HG02981 (cell line): ENCODE measurements at regions not wholly inside any gene's neighbourhood (a gene's known extent, or its start where the extent isn't known, plus 50 kb on each side); places are given as distances from the start of the nearest gene placed in this dataset.

Source experiments
- ATAC-seq: cut with Tn5 transposase; IDR thresholded peaks from one replicate; pipeline ENCODE4 v1.9.1; 2021; ENCODE audit warnings: mild to moderate bottlenecking, moderate library complexity; ENCODE audit not compliant: unreplicated experiment

- ATAC-seq: no peak
These were observed 247.9 kb downstream of the PPP1R2C start for GRCh38 chrX:42530027-42530426.

- ATAC-seq: no peak
These were observed 253.6 kb downstream of the PPP1R2C start for GRCh38 chrX:42524379-42524778.

DNA sequence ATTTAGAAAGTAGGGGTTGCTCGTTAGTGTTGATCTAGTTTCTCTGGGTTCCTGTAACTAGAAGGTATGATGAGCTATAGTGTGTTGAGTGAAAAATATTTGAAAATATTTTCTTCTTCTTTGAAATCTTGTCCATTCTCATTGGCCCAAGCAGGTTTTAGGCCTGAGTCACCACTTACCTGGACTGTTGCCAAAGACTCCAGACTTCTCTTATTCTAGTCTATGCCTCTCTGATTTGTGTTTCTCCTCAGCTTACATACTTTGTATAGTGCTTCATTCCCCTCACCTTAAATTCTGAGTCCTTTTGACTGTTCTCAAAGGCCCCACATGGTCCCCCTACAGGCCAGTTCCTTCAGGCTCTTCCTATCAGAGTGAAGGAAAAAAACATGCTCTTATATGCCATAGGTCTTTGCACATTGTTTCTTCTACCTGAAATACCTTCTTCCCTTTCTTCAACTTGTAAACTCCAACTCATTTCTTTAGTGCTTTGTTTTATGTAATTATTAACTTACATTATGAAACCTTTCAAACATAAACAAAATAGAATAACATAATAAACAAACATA, 258.2 kb downstream of the PPP1R2C start:
- no peak for ATAC-seq

- no peak for ATAC-seq
These were observed 262.0 kb downstream of the PPP1R2C start for GRCh38 chrX:42515939-42516338.

DNA sequence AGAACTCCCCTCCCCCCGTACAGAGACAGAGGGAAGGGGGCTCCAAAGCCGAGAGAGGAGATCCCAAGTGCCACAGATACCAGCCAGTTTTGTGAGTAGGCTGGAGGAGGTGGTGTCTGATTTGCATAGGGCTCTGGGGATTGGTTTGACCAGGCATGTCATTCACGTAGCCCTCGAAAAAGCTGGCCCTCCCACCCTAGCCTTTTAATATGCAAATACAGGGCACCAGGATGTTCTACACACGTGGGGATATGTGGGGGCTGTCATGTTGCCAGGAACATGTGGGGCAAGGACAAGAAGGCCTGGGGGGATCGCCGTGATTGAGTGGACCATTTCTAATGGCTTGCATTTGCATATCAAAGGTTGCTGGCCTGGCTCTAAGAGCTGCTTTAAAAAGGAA, 272.9 kb downstream of the PPP1R2C start:
- ATAC-seq: no peak

DNA sequence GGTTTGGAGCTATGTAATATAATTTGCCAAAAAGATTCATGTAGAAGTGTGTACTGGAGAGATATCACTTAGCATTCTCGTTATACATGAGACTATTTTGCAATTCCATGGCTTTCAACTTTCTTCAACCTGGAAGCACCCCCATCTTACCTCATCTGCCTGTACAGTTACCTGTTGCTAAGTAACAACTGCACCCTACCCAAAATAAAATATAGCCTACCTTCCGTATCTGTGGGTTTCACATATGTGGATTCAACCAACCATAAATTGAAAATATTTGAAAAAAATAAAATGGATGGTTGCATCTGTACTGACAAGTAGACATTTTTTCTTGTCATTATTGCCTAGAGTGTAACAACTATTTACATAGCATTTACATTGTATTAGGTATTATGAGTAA, 278.3 kb downstream of the PPP1R2C start:
- no peak for ATAC-seq

DNA sequence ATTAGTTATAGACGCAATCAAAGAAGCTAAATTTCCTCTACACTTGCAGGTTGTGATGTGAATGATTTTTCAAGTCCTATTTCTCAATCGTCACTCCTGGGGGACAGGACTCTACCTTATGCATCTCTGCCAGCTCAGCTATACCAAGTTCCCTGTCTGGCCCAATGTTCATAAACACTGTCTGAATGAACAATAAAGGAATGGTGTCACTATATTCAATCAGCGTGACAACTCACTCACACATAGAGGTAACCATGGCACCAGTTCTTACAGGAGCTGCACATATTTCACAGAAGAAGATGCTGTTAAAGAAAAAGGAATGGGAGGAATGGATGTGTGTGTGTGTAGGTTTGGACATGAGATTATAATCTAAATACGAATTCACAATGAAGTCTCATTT, 280.6 kb downstream of the PPP1R2C start:
- ATAC-seq: no peak

GRCh38 chrX:42496239-42496638, 281.7 kb downstream of the PPP1R2C start:
- ATAC-seq: no peak

DNA sequence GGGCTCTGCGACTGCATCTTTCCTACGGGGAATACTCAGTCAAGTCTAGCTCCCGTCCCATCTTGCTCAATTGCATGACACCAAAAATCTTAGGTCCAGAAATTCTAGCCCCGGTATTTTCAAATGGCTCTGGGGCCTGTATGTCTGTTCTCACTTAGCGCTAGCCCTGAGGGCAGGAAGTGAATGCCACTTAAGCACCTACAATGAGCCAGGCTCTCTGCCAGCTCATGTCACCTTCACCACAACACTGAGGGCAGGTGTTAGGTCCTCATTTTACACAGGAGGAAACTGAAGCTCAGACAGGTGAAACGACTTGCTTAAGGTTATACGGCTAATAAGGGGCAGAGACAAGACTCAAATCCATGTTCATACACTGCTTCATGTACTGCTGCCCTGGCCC, 282.8 kb downstream of the PPP1R2C start:
- ATAC-seq: no peak

GRCh38 chrX:42491137-42491907, 286.6 kb downstream of the PPP1R2C start:
- ATAC-seq: no peak

- no peak for ATAC-seq
These were observed 287.9 kb downstream of the PPP1R2C start for GRCh38 chrX:42490111-42490510.

GRCh38 chrX:42485601-42486000, 292.4 kb downstream of the PPP1R2C start:
- no peak for ATAC-seq

DNA sequence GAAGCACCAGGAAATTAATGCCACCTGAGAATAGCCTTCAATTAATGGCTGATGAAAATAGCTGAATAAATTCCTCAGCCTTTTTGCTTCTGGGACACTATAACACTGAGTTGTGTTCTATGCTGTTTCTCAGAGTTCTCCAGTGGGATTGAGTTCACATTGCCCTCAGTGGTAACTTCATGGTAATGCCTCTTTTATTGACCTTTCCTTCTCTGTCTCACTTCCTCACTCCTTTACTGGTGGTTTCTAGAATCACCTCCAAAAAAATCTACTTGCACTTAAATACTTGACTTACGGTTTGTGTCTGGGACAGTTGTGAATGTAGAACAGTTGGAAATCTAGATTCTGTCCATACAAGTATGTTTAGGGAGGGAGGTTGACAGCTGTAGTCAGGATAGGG, 293.7 kb downstream of the PPP1R2C start:
- ATAC-seq: no peak

- no peak for ATAC-seq
These were observed 300.6 kb downstream of the PPP1R2C start for GRCh38 chrX:42477396-42477795.

GRCh38 chrX:42472727-42473126, 305.2 kb downstream of the PPP1R2C start:
- no peak for ATAC-seq

- no peak for ATAC-seq
These were observed 311.5 kb downstream of the PPP1R2C start for GRCh38 chrX:42466332-42467046.

DNA sequence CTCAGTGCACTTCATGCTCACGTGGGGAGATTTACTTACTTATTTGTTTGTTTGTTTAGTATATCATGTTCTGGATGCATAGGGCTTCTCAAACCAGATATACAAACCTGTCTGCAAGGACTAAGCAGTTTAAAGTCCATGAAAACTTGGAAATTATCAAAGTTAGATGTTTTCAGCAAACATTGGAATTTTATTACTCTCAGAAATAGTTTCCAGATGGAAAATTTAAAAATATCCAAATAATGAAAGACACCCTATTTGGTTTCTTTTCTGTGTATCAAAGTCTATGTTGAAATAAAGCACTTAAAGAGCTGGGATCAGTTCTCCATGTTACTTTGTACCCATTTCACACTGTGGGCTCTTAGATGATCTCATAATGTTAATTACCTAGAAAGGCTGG, 312.1 kb downstream of the PPP1R2C start:
- no peak for ATAC-seq

DNA sequence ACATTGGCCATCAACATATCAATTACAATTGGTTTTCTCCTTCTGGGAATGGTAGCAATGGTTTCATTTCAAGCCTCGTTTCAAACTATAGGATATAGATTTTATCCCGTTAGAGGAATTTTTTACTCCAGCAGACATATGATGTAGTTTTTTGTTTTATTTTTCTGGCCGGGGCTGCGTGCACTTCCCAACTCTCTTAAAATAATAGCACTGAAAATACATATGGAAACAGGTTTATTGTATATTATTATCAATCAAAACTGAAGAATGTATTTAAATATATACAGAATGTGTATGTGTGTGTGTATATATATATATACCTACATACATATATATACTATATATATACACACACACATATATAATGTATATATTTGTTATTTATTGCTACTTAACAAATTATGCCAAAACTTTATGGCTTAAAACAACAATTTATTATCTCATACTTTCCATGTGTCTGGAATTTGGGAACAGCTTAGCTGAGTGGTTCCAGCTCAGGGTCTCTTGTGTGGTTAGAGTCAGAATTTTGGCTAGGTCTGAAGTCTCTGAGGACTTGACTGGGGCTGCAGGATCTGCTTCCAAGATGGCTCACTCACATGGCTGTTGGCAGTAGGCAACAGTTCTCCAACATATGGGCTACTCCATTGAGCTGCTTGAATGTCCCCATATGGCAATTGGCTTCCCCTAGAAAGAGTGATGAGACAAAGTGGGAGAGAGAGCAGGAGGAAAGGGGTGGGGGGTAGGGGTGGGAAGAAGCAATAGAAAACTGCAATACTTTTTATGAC, 314.1 kb downstream of the PPP1R2C start:
- no peak for ATAC-seq

DNA sequence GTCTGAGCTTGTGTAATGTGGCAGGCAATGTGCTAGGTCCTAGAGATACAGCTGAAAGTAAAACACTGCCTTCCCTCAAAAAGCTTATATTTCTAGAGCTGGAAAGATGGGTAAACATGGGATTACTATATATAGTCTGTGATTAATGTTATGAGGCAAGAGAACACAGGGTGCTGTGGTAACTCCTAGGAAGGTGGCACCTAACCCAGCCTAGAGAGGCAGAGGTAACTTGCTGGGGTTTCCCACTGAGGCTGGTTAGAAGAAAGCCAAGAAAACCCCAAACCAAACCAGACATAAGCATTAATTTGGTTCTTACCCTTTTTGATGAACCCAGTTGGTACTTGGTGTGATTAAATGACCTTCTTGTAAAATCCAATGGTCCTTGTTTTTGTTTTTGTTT, 315.0 kb downstream of the PPP1R2C start:
- ATAC-seq: no peak

DNA sequence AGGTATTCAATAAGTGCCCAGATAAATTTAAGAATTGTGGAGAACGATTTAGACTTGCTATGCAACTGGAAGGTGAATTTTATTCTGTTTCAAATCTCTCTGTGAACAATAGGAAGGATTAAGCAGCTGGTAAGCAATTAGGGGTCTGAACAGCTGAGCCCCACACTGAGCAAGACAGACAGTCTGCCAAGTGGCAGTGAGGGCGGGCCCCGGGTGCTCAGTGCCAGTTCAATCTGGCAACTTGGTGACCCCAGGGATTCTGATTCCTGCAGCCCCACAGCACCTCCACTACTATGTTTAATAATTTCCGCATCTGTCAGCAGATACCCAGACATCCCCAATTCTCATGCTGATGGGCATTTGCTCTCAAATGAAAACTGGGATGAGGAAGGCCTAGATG, 317.3 kb downstream of the PPP1R2C start:
- ATAC-seq: no peak

GRCh38 chrX:42459735-42460134, 318.2 kb downstream of the PPP1R2C start:
- ATAC-seq: no peak
